NCI-H510A treated with DMSO at 0.1 percent for 48 hours (cell line): ENCODE measurements at regions not wholly inside any gene's neighbourhood (a gene's known extent, or its start where the extent isn't known, plus 50 kb on each side); places are given as distances from the start of the nearest gene placed in this dataset.
"Not testable (repeated sequence)": the region's sequence is repeated elsewhere in the genome, so short reads cannot be mapped to it uniquely, and the experiment has no call there.

Experiments
- DNase-seq: peaks from one replicate; lab custom pipeline; 2025; lab: John Stamatoyannopoulos, UW

DNA sequence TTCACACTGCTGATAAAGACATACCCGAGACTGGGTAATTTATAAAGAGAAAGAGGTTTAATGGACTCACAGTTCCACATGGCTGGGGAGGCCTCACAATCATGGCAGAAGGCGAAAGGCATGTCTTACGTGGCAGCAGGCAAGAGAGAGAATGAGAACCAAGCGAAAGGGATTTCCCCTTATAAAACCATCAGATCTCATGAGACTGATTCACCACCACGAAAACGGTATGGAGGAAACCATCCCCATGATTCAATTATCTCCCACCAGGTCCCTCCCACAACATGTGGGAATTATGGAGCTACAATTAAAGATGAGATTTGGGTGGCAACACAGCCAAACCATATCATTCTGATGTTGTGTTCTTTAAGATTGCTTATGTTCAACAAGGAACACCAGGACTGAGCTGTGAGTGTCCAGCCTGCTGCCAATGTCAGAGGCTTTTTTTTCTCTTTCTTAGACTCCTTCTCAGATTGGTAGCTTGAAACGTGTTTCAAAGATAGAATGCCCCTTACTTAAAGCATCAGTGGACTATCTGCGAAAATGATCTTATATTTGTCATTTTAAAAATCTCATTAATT is 124.1 kb upstream of the TWIST2 start:
- not testable (repeated sequence) for DNase-seq

DNA sequence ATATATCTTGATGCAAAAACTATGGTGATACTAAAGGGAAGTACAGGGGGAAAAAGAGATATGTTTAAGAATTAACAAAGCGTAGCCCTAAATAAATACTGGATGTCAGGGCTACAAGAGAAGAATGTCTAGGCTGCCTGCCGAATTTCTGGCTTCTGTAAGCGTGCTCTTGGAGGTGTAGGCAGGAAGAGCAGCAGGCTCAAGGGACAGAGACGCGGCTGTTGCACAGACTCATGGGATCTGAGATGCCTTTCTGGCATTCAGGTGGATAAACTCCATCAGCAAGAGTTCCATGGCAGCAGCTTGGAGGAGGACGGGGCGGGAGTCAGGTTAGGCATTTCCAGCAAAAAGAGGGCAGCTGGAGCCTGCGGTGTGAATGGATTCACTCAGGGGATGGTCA is 123.2 kb upstream of the TWIST2 start:
- DNase-seq: no peak

DNA sequence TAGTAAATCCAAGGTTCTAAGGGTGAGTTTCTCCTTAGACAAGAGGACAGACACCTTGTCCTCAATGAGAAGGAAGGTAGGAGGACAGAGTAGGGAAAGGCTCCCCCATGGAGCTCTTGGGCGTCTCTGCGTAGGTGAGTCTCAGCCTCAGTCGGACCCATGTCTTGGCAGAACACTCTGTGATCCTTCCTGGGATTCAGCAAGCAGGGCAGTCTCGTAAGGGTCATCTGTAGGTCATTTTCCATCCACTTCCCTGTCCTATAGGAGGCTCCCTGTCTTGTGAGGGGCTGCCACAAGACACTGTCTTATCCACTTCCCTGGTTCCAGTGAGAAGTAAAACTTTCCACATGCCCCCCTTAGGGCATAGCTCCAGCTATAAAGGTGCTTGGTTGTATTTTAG is 122.6 kb upstream of the TWIST2 start:
- no peak for DNase-seq

DNA sequence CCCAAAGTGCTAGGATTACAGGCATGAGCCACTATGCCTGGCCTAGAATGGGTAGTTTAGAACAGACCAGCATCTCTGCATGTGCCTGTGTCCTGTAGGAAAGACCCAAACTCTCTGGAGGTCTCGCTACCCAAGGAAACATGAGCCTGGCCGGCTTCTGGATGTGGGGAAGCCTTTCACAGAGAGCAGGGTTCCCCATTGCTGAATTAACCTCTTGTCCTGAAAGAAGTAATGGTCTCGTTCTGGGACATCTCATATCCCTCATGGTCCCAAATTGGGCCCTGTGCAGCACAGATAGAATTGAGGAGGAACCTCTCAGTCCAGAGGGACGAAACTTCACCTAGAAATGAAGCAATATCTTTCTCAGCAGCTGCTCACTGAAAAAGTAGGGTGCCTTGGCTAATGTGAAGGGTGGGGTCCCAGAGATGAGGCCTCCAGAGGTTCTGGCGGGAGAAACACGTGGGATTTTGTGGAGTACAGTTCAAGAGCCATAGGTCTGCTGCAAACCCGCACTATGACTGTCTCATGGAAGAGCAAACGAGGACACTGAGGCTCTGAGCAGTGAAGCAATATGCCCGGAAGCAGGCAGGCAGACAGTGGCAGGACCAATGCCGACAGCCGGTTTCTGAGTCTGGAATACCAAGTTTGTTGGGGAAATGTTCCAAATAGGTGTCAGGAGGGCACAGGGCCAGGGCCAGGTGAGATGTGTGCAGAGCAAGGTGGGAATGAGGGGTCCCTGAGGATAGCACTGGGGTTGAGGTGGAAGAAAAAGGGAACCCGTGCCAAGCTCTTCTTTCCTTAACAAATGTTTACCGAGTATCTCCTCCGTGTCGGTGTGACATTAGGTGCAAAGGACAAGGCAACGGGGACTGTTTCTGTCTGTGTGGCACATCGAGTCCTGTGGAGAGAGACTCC is 121.0 kb upstream of the TWIST2 start:
- no peak for DNase-seq

DNA sequence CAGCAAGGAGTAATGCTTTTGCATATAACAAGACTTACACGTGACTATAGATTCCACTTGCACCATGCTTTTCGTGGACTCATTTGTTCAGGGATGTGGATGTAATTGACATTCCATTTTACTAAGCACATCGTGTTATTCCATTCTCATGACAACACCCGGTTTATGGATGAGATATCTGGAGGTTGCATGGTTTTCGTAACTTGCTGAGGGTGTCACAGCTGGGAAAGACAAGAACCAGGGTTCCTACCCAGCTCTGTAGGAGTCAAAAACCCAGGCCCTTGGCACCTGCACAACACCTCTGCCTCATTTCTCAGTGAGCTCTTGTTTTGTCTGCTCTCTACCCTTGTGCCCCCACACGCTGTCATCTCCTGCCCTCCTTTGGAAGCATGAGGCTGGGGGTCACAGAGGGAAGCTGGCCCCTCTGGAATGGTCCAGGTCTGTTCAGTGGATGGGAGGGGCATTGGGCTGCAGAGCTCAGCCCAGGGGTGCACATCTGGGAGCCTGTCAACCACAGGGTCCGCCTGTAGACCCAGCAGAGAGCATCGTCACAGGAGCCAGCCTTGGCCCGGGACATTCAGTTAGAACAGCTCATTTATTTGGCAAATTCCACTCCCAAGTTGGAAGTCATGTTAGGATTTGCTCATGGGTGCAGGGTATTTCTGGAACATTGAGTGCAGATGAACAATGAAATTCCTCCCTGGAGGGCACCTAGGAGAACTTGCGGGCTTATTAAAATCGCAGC is 120.1 kb upstream of the TWIST2 start:
- DNase-seq: no peak

DNA sequence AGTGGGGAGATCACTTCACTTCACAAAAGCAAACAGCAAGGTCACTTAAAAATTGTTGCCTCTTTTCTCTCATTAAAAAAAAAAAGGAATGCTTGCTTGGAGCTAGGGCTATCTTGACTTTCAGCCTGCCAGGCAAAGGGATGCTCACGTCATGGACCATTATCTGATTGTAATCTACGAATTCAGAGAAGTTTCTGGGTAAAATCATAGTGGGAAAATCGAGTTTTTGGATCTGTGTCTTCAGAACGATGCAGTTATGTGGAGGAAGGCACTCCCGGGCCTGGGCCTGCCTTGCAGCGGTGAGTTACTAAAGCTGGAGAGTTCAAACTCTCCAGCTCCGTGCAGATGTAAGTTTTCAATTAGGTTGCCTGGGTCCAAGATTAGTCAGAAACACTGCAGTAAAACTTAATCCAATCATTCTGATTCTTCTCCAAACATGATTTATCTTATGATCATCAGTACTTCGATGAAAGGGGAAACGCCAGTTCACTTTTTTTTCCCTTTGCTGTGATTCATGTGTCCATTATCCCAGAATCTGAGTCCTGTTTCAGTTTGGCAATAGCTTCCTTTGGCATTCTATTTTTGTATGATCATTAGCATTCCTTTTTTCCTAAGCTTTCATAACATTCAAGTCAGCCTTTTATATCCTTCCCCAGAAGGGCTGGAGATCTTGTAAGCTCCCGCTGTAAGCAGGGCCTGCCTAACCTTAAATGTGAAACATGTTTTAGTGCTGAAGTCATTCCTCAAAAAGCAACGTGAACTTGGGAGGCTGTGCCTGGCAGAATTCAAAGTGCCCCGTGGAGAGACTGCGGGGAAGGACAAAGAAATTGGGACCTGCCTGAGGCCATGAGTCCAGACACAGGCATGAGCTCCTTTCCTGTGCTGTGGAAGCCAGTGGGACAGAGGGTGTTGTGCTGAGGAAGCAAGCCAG is 119.3 kb upstream of the TWIST2 start:
- no peak for DNase-seq

DNA sequence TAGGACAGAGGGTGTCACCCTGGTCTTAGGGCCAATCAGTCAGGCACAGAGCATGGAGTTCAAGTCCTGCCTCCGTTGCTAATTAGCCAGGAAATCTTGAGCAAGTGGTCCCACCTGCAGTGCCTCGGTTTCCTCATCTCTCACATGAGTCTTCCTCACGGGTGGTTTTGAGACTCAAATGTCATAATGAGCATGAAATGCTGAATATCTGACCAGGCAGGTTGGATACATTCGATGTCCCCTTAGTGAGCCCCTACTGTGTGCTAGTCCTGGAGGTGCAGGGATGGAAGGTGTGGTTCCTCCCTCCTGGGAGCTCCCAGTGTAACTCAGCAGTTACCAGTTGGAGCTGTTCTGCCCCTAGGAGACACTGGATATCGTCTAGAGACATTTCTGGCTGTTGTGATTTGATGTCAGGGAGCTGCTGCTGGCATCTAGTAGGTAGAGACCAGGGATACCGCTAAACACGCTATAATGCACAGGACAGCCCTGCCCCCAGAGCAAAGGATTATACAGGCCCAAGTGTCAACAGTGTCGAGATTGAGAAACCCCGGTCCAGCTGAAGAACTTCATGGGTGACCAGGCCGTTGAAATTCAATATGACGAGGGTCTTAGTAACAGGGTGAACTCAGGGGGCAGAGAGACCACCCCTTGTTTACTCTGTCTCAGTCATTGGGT is 118.5 kb upstream of the TWIST2 start:
- no peak for DNase-seq

DNA sequence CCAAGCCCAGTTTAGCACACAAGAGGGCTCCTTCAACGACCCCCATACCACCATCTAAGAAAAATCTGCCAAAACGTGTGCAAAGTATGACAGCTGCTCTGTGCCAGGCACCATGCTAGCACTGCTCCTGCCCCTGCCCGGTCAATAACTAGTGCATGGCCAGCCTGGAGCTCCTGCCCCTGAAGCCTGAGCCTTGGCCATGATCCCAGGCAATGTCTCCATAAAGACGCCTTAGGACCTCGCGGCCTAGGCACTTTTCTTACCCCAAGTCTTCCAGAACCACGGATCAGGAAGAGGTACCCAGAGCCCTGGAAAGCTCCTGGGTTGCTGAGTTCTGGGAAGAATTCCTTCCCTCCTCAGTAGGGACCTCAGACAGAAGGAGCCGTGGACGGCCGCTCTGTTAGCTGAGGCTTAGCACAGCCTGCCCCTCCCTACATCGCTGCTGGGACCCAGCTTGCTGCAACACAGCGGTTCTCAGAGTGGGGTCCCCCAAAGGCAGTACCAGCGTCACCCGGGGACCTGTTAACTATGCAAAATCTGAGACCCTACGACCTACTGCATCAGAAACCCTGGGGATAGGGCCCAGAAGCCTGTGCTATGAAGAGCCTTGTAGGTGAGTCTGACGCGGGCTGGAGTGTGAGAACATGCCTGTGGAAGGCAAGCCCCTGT is 117.8 kb upstream of the TWIST2 start:
- DNase-seq: no peak

DNA sequence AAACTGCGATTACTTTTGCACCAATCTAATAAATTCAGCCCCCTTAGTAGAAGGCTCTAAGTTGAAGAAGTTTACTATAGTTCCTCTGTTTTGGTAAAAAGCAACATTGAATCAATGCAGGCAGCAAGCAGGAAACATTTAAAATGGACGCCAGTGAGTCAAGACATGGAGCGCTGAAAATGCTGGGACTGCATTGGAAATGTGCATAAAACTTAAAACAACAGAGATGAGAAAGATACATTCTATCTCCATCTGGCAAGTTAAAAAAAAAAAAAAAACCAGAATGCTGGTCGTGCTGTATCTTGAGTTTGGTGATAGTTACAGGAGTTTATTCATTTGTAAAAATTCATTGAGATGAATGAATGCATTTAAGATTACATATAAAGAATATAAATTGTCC is 117.0 kb upstream of the TWIST2 start:
- DNase-seq: no peak

DNA sequence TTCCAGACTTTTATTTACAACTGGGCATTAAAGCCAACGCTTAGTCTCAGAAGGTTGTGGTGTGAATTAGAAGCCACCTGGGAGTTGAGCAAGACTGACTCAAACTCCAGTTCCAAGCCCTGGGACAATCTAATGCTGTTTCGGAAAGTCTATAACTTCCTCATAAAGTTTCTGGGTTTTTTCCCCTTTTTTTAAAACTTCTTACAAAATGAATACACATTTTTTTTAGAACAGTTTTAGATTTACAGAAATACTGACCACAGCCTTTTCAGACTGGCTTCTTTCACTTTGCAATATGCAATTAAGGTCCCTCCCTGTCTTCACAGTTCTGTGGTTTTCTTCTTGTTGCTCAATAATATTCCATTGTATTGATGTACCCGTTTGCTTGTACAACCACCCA is 115.9 kb upstream of the TWIST2 start:
- no peak for DNase-seq

DNA sequence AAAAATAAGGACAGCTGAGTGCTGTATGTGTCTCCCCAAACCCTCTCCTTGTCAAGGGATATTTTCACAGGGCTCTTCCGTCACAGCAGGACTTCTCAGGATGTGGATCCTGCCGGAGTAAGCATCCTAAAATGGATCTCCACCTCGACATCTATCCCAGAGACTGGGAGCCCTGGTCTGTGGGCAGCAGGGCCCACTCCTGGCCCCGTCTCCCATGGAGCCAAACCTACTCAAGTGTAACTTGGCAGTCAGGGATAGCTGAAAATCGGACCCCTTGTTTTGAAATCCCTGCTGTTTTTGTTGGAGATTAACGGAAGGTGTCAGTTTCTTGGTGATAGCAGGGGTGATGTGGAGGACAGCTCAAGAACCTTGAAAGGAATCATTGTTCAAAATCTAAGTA is 109.0 kb upstream of the TWIST2 start:
- no peak for DNase-seq

DNA sequence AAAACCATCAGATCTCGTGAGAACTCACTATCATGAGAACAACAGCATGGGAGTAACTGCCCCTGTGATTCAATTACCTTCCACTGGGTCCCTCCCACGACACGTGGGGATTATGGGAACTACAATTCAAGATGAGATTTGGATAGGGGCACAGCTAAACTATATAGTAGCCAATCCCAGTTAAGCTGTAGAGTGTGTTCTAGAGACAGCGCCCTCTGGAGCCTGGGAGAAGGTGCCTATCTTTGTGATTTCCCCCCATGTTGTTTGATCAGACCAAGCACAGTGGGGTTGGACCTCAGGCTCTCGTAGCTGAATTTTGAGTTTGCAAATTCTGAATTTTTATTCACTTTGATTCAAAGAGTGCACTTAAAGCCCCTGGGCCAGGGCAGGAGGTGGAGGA is 108.2 kb upstream of the TWIST2 start:
- DNase-seq: no peak

DNA sequence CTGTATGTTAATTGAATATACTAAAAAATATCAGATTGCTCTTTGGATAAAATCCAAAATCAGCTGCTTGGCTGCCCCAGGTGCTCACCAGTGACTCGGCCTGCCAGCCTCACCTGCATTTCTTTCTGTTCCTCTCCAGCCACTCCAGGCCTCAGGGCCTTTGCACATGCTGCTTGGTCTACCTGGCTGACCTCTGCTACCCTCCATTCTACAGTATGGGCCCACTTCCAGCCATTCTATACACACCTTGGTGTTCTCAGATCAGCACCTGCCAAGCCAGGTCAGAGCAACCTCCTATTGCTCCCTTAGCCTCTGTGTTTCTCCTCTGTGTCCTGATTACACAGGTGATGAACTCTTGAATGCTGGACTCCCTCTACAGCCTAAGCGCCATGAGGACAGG is 106.6 kb upstream of the TWIST2 start:
- no peak for DNase-seq

DNA sequence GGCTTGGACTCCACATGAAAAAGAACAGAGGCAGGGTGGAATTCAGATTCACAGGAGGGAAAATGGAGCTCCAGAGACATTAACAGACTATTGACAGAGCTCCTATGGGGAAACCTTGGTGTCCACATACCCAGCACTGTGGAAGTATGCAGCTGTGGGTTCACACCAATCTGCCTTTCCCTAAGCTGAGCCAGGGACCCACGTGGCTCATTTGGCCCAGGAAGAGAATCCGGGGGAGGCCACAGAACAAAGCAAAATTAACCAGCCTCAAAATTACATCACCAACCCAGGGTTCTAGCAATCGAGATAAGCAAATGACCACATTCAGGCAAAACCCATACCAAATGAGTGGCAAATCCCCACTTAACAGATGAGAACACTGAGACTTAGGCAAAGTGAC is 105.8 kb upstream of the TWIST2 start:
- no peak for DNase-seq

DNA sequence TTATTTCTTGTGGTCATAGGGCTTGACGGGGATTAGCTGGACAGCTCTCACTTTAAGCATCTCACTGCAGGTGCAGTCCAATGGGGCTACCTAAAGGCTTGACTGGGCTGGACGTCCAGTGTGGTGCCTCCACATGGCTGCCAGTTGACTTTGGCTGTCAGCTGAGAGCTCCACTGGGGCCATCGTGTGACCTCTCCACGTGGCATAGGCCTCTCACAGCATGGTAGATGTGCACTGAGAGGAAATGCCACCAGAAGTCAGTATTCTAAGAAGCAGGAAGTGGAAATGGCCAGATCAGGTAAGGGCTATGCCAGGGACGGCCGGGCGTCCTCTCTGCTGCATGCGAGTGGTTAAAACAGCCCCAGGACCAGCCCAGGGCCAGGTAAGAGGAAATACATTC is 105.2 kb upstream of the TWIST2 start:
- no peak for DNase-seq

DNA sequence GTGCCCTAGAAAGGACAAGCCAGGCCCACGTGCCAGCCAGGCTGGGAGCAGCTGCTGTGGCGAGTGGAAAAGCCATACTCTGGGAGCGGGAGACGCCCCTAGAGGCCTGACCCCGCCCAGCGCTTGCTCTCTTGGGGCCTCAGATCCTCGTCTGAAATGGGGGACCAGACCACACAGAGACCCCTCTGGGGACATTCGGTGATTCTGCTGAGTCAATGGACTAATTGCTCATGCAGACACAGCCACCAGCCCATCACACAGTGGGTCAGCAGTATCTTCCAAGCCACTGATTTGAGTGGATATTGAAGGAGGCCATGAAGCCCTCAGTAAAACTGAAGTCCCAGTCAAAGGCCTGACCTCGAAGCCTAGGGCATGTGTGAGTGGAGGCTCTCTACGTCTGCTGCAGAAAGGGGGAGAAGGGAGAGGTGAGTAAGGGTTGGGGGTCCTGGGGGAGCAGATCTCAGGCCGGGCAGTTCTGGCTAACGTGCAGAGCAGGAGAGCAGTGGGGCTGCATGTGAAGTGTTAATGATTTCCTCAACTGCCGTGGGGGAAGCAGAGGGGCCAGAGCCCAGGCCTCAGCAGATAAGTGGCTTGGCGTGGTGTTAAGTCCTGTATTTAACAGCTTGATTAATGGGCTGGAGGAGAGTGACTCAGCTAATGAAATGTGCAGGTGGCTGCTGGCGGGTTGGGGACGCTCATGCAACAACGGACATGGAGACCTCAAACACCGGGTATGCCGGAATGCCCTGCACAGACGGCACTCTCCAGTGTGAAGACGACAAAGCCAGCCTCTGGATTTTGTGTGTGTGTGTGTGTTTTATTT is 104.4 kb upstream of the TWIST2 start:
- DNase-seq: no peak

DNA sequence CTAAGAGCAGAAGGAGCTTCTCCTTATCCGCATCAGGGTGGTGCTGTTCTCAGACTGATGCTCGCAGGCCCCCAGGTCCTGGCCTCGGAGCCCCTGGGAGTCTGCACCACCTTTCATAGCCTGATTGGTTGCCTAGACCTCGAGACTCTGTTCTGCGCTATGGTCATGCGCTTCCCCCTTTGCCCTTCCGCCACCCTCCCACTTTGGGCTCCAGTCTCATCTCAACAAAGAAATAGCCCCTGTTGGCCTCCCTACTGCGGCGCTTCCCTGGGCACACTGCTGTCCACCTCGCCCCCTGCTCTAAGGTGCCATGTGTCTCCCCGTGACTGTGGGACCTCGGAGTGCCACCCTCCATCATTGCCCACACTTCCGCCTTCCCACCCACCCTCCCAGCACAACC is 102.9 kb upstream of the TWIST2 start:
- no peak for DNase-seq

DNA sequence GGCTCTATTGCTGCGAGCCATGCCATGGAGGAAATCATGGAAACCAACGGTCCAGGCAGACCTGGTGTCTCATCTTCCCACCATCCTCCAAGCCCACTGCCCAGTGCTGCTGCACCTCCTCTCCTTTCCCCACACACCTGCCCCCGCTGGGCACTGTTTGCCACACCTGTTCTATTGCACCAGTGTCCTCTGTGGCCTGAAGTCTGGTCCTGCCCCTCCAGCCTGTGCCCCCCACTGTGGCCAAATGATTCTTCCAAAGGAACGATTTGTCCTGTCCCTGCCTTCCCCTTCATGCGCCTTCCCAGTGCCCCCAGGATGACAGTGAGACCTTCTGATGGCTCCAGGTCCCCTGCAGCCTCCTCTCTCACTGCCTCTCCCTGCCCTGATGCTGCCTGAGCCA is 101.9 kb upstream of the TWIST2 start:
- DNase-seq: no peak

DNA sequence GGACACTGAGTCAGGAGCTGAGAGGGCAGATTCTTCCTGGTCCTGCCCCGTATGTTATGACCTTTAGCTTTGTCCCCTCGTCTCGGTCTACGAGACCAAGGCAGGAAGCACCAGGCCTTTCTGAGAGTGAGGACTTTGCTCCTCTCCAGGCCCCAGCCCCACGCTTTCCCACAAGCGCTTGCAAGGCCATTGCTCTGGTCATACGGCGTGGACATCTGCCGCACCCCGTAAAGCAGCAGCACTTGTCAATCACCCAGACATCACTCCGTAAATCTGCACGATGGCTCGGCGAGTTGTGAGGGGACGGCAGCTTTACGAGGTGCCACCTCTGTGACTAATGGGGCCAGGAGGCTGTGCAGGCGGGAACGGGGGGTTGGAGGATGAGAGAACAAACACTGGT is 100.8 kb upstream of the TWIST2 start:
- DNase-seq: no peak

DNA sequence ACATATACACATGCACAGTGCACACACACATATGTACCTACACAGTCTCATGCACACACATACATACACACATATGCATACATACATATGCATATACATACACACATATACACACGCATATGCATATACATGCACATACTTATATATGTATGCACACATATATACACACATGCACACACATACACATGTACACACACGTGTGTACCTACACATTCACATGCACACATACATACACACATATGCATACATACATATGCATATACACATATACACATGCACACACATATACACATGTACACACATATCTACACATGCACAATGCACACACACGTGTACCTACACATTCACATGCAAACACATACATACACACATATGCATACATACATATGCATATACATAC is 100.3 kb upstream of the TWIST2 start:
- DNase-seq: no peak
